ENCODE measurements at regions not wholly inside any gene's neighbourhood (a gene's known extent, or its start where the extent isn't known, plus 50 kb on each side); places are given as distances from the start of the nearest gene placed in this dataset.

DNA sequence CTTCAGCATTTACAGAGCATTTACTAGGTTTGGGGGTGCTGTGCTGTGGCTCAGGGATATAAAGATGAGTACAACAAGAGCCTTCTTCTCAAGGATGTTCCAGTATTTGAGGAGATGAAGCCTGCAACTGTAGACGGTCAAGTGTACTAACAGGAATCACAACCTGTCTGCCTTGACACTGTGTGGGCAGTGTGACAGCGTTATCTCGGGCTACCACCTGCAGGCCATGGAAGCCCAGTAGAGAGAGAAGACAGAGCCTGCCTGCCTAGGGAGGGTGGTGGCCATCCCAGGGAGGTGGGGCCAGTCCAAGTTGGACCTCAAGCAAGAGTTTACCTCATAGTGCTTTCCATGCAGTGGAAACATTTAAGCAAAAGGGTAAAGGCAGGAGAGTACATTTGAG is 215.1 kb upstream of the ASIC2 start:
- Mint-ChIP-seq H3K4me3 (no peak overlapping the region), H3K27me3 (ENCODE audit: low read depth in 3 of 3) (peaks cover 9 to 25% (median 12%) of the 10 kb centered on the region in 3 donors), H3K9me3 (peaks cover 0 to 2% (median 0%) of the 10 kb centered on the region in 7 donors), H3K4me1 (no peaks in the 10 kb centered on the region), H3K36me3 (no peaks in the 10 kb centered on the region), H3K27ac (no peak overlapping the region)
- peaks cover 3 to 5% of the 10 kb centered on the region in 2 donors for H3K27me3 ChIP-seq (ENCODE audit: control insufficient read depth in 2 of 2, insufficient read depth in 2 of 2, low read length in 2 of 2)
- no peak overlapping the region for H3K4me3 ChIP-seq (replicated peaks in 1 of 3; ENCODE audit: low read depth in 2 of 3, low read length in 3 of 3)
- 67% methylated on average over 1 of the region's 3 CpGs for WGBS (ENCODE audit: insufficient coverage)
- H4K20me1 ChIP-seq (ENCODE audit: insufficient read depth, low read length) = no peaks in the 10 kb centered on the region
- H3K79me2 ChIP-seq (ENCODE audit: insufficient read depth, low read length) = no peaks in the 10 kb centered on the region
- intact Hi-C loops (cut with micrococcal nuclease) = no loop called here
- no peaks in the 10 kb centered on the region for H3K36me3 ChIP-seq (replicated peaks in 1 of 2; ENCODE audit: control insufficient read depth in 1 of 2, insufficient read depth in 2 of 2, low read length in 2 of 2)
- DNase-seq = no peak
- no peak for TF ChIP-seq CTCF (IDR thresholded peaks at IDR 0.05)
- no peak overlapping the region for H3K9ac ChIP-seq (ENCODE audit: insufficient read depth, low read length, poor library complexity, severe bottlenecking)
- H3K4me2 ChIP-seq (replicated peaks; ENCODE audit: extremely low read depth, low read length, poor library complexity, severe bottlenecking) = no peak overlapping the region
- H2AFZ ChIP-seq (ENCODE audit: insufficient read depth, low read depth, low read length, poor library complexity, severe bottlenecking) = no peak overlapping the region
- H3K4me1 ChIP-seq (ENCODE audit: control insufficient read depth in 1 of 2, insufficient read depth in 2 of 2, low read length in 2 of 2) = no peaks in the 10 kb centered on the region
- H3K9me3 ChIP-seq (replicated peaks in 1 of 2; ENCODE audit: control insufficient read depth in 1 of 2, insufficient read depth in 1 of 2, low read length in 2 of 2) = no peaks in the 10 kb centered on the region
- no peak overlapping the region for H3K27ac ChIP-seq (ENCODE audit: low read depth in 1 of 2, low read length in 2 of 2)

GRCh38 chr17:33509331-33509730 is 216.2 kb upstream of the ASIC2 start:
- Histone ChIP-seq H3K9me3 (replicated peaks in 1 of 2; ENCODE audit: control insufficient read depth in 1 of 2, insufficient read depth in 1 of 2, low read length in 2 of 2) (no peaks in the 10 kb centered on the region), H3K36me3 (replicated peaks in 1 of 2; ENCODE audit: control insufficient read depth in 1 of 2, insufficient read depth in 2 of 2, low read length in 2 of 2) (no peaks in the 10 kb centered on the region), H3K4me1 (ENCODE audit: control insufficient read depth in 1 of 2, insufficient read depth in 2 of 2, low read length in 2 of 2) (no peaks in the 10 kb centered on the region), H3K27me3 (ENCODE audit: control insufficient read depth in 2 of 2, insufficient read depth in 2 of 2, low read length in 2 of 2) (peaks cover 3 to 5% of the 10 kb centered on the region in 2 donors), H2AFZ (ENCODE audit: insufficient read depth, low read depth, low read length, poor library complexity, severe bottlenecking) (no peak overlapping the region), H3K9ac (ENCODE audit: insufficient read depth, low read length, poor library complexity, severe bottlenecking) (no peak overlapping the region), H3K4me2 (replicated peaks; ENCODE audit: extremely low read depth, low read length, poor library complexity, severe bottlenecking) (no peak overlapping the region), H4K20me1 (ENCODE audit: insufficient read depth, low read length) (no peaks in the 10 kb centered on the region), H3K27ac (ENCODE audit: low read depth in 1 of 2, low read length in 2 of 2) (no peak overlapping the region), H3K79me2 (ENCODE audit: insufficient read depth, low read length) (no peaks in the 10 kb centered on the region), H3K4me3 (replicated peaks in 1 of 3; ENCODE audit: low read depth in 2 of 3, low read length in 3 of 3) (no peak overlapping the region)
- Mint-ChIP-seq H3K27ac (no peak overlapping the region), H3K27me3 (ENCODE audit: low read depth in 3 of 3) (peaks cover 12 to 21% (median 14%) of the 10 kb centered on the region in 3 donors), H3K4me1 (no peaks in the 10 kb centered on the region), H3K36me3 (no peaks in the 10 kb centered on the region), H3K9me3 (peaks cover 0 to 2% (median 1%) of the 10 kb centered on the region in 7 donors), H3K4me3 (no peak overlapping the region)
- no peak for TF ChIP-seq CTCF (IDR thresholded peaks at IDR 0.05)
- intact Hi-C loops (cut with micrococcal nuclease) = no loop called here
- no peak for DNase-seq
- 79% methylated on average over 8 of the region's 8 CpGs for WGBS (ENCODE audit: insufficient coverage)

Data from CD14-positive monocyte (primary cell).